IMR-90 (cell line): ENCODE measurements at regions not wholly inside any gene's neighbourhood (a gene's known extent, or its start where the extent isn't known, plus 50 kb on each side); places are given as distances from the start of the nearest gene placed in this dataset.

Experiments used
- ATAC-seq: fragments of 200-7000 bp; cut with Tn5 transposase; 2 replicates; pipeline ENCODE4 v1.9.1; 2020; ENCODE audit warnings: low read depth, mild to moderate bottlenecking, moderate library complexity
- BruUV-seq: library from RNA; stranded (reverse); fragments of 400-500 nt; replicated peaks from 2 replicates; lab custom pipeline; 2021; lab: Mats Ljungman, UMichigan
- CTCF ChIA-PET: fragments of 300-600 bp; formaldehyde crosslinking; extraction: SDS; loops from one replicate; lab custom pipeline; 2021; ENCODE audit warnings: antibody characterized with exemption; lab: Yijun Ruan, JAX
- POLR2A ChIA-PET: fragments of 300-600 bp; sonication (Branson Sonifier 250); formaldehyde crosslinking; loops from one replicate; lab custom pipeline; 2022; ENCODE audit warnings: antibody characterized with exemption; ENCODE audit not compliant: unreplicated experiment; lab: Charles Lee
- DNase-seq: peaks from one replicate; pipeline ENCODE4 v3.0.0; 2013
- H2AFZ ChIP-seq: replicated peaks from 2 replicates; pipeline ENCODE3; 2013; ENCODE audit warnings: low read length, mild to moderate bottlenecking; ENCODE audit not compliant: poor library complexity
- H2AK5ac ChIP-seq: 2 replicates; pipeline ENCODE4 v1.6.1; 2013; ENCODE audit warnings: low read depth, low read length, inconsistent platforms
- H2AK9ac ChIP-seq: replicated peaks from 2 replicates; pipeline ENCODE3; 2013; ENCODE audit warnings: mild to moderate bottlenecking, low read depth, low read length, moderate library complexity; ENCODE audit not compliant: poor library complexity
- H2BK120ac ChIP-seq: 2 replicates; pipeline ENCODE4 v1.6.1; 2013; ENCODE audit warnings: low read depth, low read length, inconsistent platforms
- H2BK15ac ChIP-seq: 3 replicates; pipeline ENCODE4 v1.6.1; 2013; ENCODE audit warnings: low read depth, low read length, inconsistent platforms
- H2BK20ac ChIP-seq: 2 replicates; pipeline ENCODE4 v1.6.1; 2013; ENCODE audit warnings: low read depth, mild to moderate bottlenecking, inconsistent platforms, low read length, moderate library complexity
- H2BK5ac ChIP-seq: 2 replicates; pipeline ENCODE4 v1.6.1; 2013; ENCODE audit warnings: mild to moderate bottlenecking, low read depth, low read length, inconsistent platforms; ENCODE audit not compliant: poor library complexity, severe bottlenecking
- H3K14ac ChIP-seq: replicated peaks from 2 replicates; pipeline ENCODE4 v1.6.1; 2013; ENCODE audit warnings: low read depth, low read length, inconsistent platforms
- H3K18ac ChIP-seq: 2 replicates; pipeline ENCODE4 v1.6.1; 2013; ENCODE audit warnings: low read depth, low read length, control low read depth
- H3K23ac ChIP-seq: 2 replicates; pipeline ENCODE4 v1.6.1; 2013; ENCODE audit warnings: low read depth, low read length, inconsistent platforms
- H3K27ac ChIP-seq: 2 replicates; pipeline ENCODE4 v1.5.1; 2013; ENCODE audit warnings: mild to moderate bottlenecking, control low read depth, low read length; ENCODE audit not compliant: insufficient read depth
- H3K27me3 ChIP-seq: 2 replicates; pipeline ENCODE4 v1.6.1; 2013; ENCODE audit warnings: low read length; ENCODE audit not compliant: control insufficient read depth, insufficient read depth
- H3K36me3 ChIP-seq: 2 replicates; pipeline ENCODE4 v1.6.1; 2013; ENCODE audit warnings: low read length, mixed read lengths; ENCODE audit not compliant: control insufficient read depth, insufficient read depth
- H3K4ac ChIP-seq: 2 replicates; pipeline ENCODE4 v1.6.1; 2013; ENCODE audit warnings: low read depth, low read length, inconsistent platforms
- H3K4me1 ChIP-seq: 2 replicates; pipeline ENCODE4 v1.6.1; 2013; ENCODE audit warnings: low read length, mixed read lengths; ENCODE audit not compliant: control insufficient read depth, insufficient read depth
- H3K4me2 ChIP-seq: 2 replicates; pipeline ENCODE4 v1.6.1; 2013; ENCODE audit warnings: low read depth, mild to moderate bottlenecking, control low read depth, low read length, moderate library complexity
- H3K4me3 ChIP-seq: 2 replicates; pipeline ENCODE4 v1.5.1; 2013; ENCODE audit warnings: low read depth, mild to moderate bottlenecking, control low read depth, low read length, moderate library complexity; ENCODE audit not compliant: insufficient read depth
- H3K56ac ChIP-seq: 2 replicates; pipeline ENCODE4 v1.6.1; 2013; ENCODE audit warnings: low read length, inconsistent platforms; ENCODE audit not compliant: insufficient read depth; ENCODE audit errors: extremely low read depth
- H3K79me1 ChIP-seq, 2 experiments: 2 replicates each; pipeline ENCODE4 v1.6.1; 2013; ENCODE audit warnings: low read length in 2 of 2, inconsistent platforms in 1 of 2, low read depth in 1 of 2
- H3K9ac ChIP-seq: 2 replicates; pipeline ENCODE4 v1.6.1; 2013; ENCODE audit warnings: low read depth, low read length, control low read depth
- H3K9me1 ChIP-seq: 2 replicates; pipeline ENCODE4 v1.6.1; 2013; ENCODE audit warnings: low read length, inconsistent platforms; ENCODE audit not compliant: insufficient read depth
- H3K9me3 ChIP-seq: 2 replicates; pipeline ENCODE4 v1.6.1; 2013; ENCODE audit warnings: low read length; ENCODE audit not compliant: control insufficient read depth, insufficient read depth
- H4K20me1 ChIP-seq: 2 replicates; pipeline ENCODE4 v1.6.1; 2013; ENCODE audit warnings: low read length, inconsistent platforms; ENCODE audit not compliant: insufficient read depth
- H4K5ac ChIP-seq: 2 replicates; pipeline ENCODE4 v1.6.1; 2013; ENCODE audit warnings: mild to moderate bottlenecking, low read depth, low read length, control low read depth
- H4K8ac ChIP-seq, 2 experiments: 2 replicates each; pipeline ENCODE4 v1.6.1; 2013; ENCODE audit warnings: low read depth in 2 of 2, low read length in 2 of 2, control low read depth in 1 of 2, inconsistent platforms in 1 of 2
- H4K91ac ChIP-seq: 2 replicates; pipeline ENCODE4 v1.6.1; 2013; ENCODE audit warnings: low read depth, low read length, inconsistent platforms; ENCODE audit not compliant: insufficient read depth
- BHLHE40 ChIP-seq: fragments of 150-350 bp; IDR thresholded peaks from 2 replicates; pipeline ENCODE4 v1.6.1; 2016; ENCODE audit warnings: mild to moderate bottlenecking, low read depth, low read length
- CEBPB ChIP-seq: IDR thresholded peaks from 2 replicates; pipeline ENCODE4 v1.6.1; 2012; ENCODE audit warnings: low read depth, low read length, improper control_type of control experiment
- CHD1 ChIP-seq: IDR thresholded peaks from 2 replicates; pipeline ENCODE4 v1.6.1; 2012; ENCODE audit warnings: low read depth, low read length, improper control_type of control experiment
- FOS ChIP-seq: fragments of 150-350 bp; IDR thresholded peaks from 2 replicates; pipeline ENCODE4 v1.6.1; 2016; ENCODE audit warnings: low read depth, low read length
- MAFK ChIP-seq: IDR thresholded peaks from 2 replicates; pipeline ENCODE4 v1.6.1; 2012; ENCODE audit warnings: low read depth, low read length, improper control_type of control experiment
- MAZ ChIP-seq: IDR thresholded peaks from 2 replicates; pipeline ENCODE4 v1.6.1; 2012; ENCODE audit warnings: low read depth, mild to moderate bottlenecking, low read length, improper control_type of control experiment, moderate library complexity, borderline replicate concordance
- MXI1 ChIP-seq: IDR thresholded peaks from 2 replicates; pipeline ENCODE4 v1.6.1; 2012; ENCODE audit warnings: low read depth, mild to moderate bottlenecking, low read length, moderate library complexity, borderline replicate concordance
- NFE2L2 ChIP-seq: fragments of 150-350 bp; IDR thresholded peaks from 2 replicates; pipeline ENCODE4 v1.6.1; 2016; ENCODE audit warnings: low read depth, mild to moderate bottlenecking, low read length
- POLR2A ChIP-seq: IDR thresholded peaks from 2 replicates; pipeline ENCODE4 v1.6.1; 2012; ENCODE audit warnings: mild to moderate bottlenecking, low read depth, low read length
- RAD21 ChIP-seq: IDR thresholded peaks from 2 replicates; pipeline ENCODE4 v1.6.1; 2012; ENCODE audit warnings: low read length, improper control_type of control experiment
- RCOR1 ChIP-seq: IDR thresholded peaks from 2 replicates; pipeline ENCODE4 v1.6.1; 2012; ENCODE audit warnings: mild to moderate bottlenecking, low read length, improper control_type of control experiment; ENCODE audit not compliant: insufficient replicate concordance
- RFX5 ChIP-seq: IDR thresholded peaks from 2 replicates; pipeline ENCODE4 v1.8.0; 2012; ENCODE audit warnings: low read depth, mild to moderate bottlenecking, low read length, moderate library complexity
- SMC3 ChIP-seq: fragments of 150-350 bp; IDR thresholded peaks from 2 replicates; pipeline ENCODE4 v1.6.1; 2016; ENCODE audit warnings: low read depth, mild to moderate bottlenecking, antibody characterized with exemption, low read length, moderate library complexity
- WGBS, 2 experiments: methylation state at CpG; one replicate each; pipeline versions ENCODE4 v1.1.5 to v1.1.7; 2013; ENCODE audit warnings: missing lambda C conversion rate in 2 of 2; ENCODE audit not compliant: insufficient read length in 1 of 2; ENCODE audit errors: extremely low coverage in 2 of 2; 5-methylcytosine and 5-hydroxymethylcytosine counted together
- dilution Hi-C: fragments of 300-500 bp; cut with HindIII; formaldehyde crosslinking; loops from one replicate; pipeline ENCODE4 v1.14.3; 2018; ENCODE audit warnings: low sequenced_read_pairs; ENCODE audit not compliant: unreplicated experiment
- in situ Hi-C: fragments of 300-500 bp; cut with MboI; formaldehyde crosslinking; loops from 3 replicates; pipeline ENCODE4 v1.14.3; 2019; ENCODE audit warnings: low sequenced_read_pairs, inconsistent platforms, mixed read lengths
- intact Hi-C: fragments of 100-400 bp; cut with micrococcal nuclease; formaldehyde crosslinking; loops from 2 replicates; pipeline ENCODE4 v1.10.0; 2022
- TF ChIP-seq, protein P1 (sequence below): fragments of 150-350 bp; IDR thresholded peaks from 2 replicates; pipeline ENCODE4 v1.6.1; 2017; ENCODE audit warnings: mild to moderate bottlenecking, antibody characterized with exemption, low read length, low read depth
- TF ChIP-seq, protein P2 (sequence below): conservative IDR thresholded peaks from 2 replicates; pipeline ENCODE4 v1.5.1; 2012; ENCODE audit warnings: mild to moderate bottlenecking, low read depth, low read length, improper control_type of control experiment
- TF ChIP-seq, protein P3 (sequence below): fragments of 150-350 bp; IDR thresholded peaks from 2 replicates; pipeline ENCODE4 v1.6.1; 2016; ENCODE audit warnings: low read depth, mild to moderate bottlenecking, low read length, moderate library complexity, borderline replicate concordance

DNA sequence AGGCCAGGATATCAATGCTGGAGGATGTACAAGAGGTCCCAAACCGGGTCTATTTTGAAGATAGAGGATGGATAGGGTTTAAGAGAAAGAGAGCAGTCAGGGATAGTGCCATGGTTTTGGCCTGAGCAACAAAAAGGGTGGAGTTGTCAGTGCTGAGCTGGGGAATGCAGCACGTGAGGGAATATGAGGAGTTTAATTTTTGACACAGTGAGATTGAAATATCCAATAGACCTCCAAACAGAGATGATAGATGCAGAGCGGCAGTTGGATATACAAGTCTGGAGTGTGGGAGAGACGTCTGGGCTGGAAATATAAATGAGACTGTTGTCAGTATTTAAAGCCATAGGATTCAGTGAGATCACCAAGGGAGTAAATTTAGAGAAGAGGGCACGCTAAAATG, 136.7 kb upstream of the EFNA5 start:
- no peak for ATAC-seq
- no peak for DNase-seq
- H3K4me1 ChIP-seq: peaks cover 6% of the 10 kb centered on the region
- no peak overlapping the region for H4K8ac ChIP-seq
- H2BK15ac ChIP-seq: no peak overlapping the region
- no peak overlapping the region; the same call in 1 of the 2 replicates for H3K4ac ChIP-seq
- no peak overlapping the region for H2AFZ ChIP-seq
- intact Hi-C loops (no loop called here), in situ Hi-C loops (no loop called here), dilution Hi-C loops (no loop called here)
- no peak overlapping the region for H4K91ac ChIP-seq
- no peak overlapping the region for H4K5ac ChIP-seq
- no peaks in the 10 kb centered on the region for H3K36me3 ChIP-seq
- no peak overlapping the region; the same call in 1 of the 2 replicates for H2BK120ac ChIP-seq
- peak overlapping the region; percentile 49 for H2AK9ac ChIP-seq
- H3K79me1 ChIP-seq: no peaks in the 10 kb centered on the region
- peaks cover 5% of the 10 kb centered on the region for H3K27me3 ChIP-seq
- TF ChIP-seq SMC3 (no peak), FOS (no peak), RFX5 (no peak), MAZ (no peak), BHLHE40 (no peak), RAD21 (no peak), CEBPB (no peak), MXI1 (no peak), CHD1 (no peak), RCOR1 (no peak), POLR2A (no peak), NFE2L2 (no peak), MAFK (no peak)
- TF ChIP-seq, protein P1, sequence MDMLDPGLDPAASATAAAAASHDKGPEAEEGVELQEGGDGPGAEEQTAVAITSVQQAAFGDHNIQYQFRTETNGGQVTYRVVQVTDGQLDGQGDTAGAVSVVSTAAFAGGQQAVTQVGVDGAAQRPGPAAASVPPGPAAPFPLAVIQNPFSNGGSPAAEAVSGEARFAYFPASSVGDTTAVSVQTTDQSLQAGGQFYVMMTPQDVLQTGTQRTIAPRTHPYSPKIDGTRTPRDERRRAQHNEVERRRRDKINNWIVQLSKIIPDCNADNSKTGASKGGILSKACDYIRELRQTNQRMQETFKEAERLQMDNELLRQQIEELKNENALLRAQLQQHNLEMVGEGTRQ: no peak
- TF ChIP-seq, protein P2, sequence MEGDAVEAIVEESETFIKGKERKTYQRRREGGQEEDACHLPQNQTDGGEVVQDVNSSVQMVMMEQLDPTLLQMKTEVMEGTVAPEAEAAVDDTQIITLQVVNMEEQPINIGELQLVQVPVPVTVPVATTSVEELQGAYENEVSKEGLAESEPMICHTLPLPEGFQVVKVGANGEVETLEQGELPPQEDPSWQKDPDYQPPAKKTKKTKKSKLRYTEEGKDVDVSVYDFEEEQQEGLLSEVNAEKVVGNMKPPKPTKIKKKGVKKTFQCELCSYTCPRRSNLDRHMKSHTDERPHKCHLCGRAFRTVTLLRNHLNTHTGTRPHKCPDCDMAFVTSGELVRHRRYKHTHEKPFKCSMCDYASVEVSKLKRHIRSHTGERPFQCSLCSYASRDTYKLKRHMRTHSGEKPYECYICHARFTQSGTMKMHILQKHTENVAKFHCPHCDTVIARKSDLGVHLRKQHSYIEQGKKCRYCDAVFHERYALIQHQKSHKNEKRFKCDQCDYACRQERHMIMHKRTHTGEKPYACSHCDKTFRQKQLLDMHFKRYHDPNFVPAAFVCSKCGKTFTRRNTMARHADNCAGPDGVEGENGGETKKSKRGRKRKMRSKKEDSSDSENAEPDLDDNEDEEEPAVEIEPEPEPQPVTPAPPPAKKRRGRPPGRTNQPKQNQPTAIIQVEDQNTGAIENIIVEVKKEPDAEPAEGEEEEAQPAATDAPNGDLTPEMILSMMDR: no peak
- TF ChIP-seq, protein P3, sequence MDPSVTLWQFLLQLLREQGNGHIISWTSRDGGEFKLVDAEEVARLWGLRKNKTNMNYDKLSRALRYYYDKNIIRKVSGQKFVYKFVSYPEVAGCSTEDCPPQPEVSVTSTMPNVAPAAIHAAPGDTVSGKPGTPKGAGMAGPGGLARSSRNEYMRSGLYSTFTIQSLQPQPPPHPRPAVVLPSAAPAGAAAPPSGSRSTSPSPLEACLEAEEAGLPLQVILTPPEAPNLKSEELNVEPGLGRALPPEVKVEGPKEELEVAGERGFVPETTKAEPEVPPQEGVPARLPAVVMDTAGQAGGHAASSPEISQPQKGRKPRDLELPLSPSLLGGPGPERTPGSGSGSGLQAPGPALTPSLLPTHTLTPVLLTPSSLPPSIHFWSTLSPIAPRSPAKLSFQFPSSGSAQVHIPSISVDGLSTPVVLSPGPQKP: no peak
- no peaks in the 10 kb centered on the region for H4K20me1 ChIP-seq
- H3K9me1 ChIP-seq: no peaks in the 10 kb centered on the region
- BruUV-seq: no TSS peak
- no peak overlapping the region for H3K14ac ChIP-seq
- H3K18ac ChIP-seq: no peak overlapping the region
- no peak overlapping the region; the same call in 1 of the 2 replicates for H2AK5ac ChIP-seq
- ChIA-PET POLR2A (no interaction called here), CTCF (no interaction called here)
- H3K4me3 ChIP-seq: no peak overlapping the region
- no peak overlapping the region for H3K23ac ChIP-seq
- no peaks in the 10 kb centered on the region for H3K9me3 ChIP-seq
- peak overlapping the region; percentile 23; the same call in 1 of the 2 replicates for H2BK20ac ChIP-seq
- H3K56ac ChIP-seq: no peak overlapping the region
- WGBS, 2 experiments: 59% methylated on average over 2 of the region's 5 CpGs; no CpG with 5 or more reads in 1 of the 2 experiments
- H2BK5ac ChIP-seq: no peak overlapping the region
- H3K27ac ChIP-seq: no peak overlapping the region
- H3K9ac ChIP-seq: no peak overlapping the region
- no peak overlapping the region for H3K4me2 ChIP-seq
